IPS-15b (cell line): ENCODE measurements at regions not wholly inside any gene's neighbourhood (a gene's known extent, or its start where the extent isn't known, plus 50 kb on each side); places are given as distances from the start of the nearest gene placed in this dataset.

Source experiments
- H3K27me3 ChIP-seq: one replicate; pipeline ENCODE4 v1.6.1; 2013; ENCODE audit warnings: low read length; ENCODE audit not compliant: control insufficient read depth, insufficient read depth
- H3K36me3 ChIP-seq: one replicate; pipeline ENCODE4 v1.6.1; 2013; ENCODE audit warnings: low read length; ENCODE audit not compliant: control insufficient read depth, insufficient read depth
- H3K4me1 ChIP-seq: one replicate; pipeline ENCODE4 v1.6.1; 2013; ENCODE audit warnings: mild to moderate bottlenecking, low read length; ENCODE audit not compliant: control insufficient read depth, insufficient read depth
- H3K4me3 ChIP-seq: one replicate; pipeline ENCODE4 v1.5.1; 2013; ENCODE audit warnings: low read depth, low read length
- H3K9ac ChIP-seq: one replicate; pipeline ENCODE4 v1.6.1; 2013; ENCODE audit warnings: low read depth, mild to moderate bottlenecking, low read length
- H3K9me3 ChIP-seq: one replicate; pipeline ENCODE4 v1.6.1; 2013; ENCODE audit warnings: mild to moderate bottlenecking, low read length; ENCODE audit not compliant: control insufficient read depth, insufficient read depth

DNA sequence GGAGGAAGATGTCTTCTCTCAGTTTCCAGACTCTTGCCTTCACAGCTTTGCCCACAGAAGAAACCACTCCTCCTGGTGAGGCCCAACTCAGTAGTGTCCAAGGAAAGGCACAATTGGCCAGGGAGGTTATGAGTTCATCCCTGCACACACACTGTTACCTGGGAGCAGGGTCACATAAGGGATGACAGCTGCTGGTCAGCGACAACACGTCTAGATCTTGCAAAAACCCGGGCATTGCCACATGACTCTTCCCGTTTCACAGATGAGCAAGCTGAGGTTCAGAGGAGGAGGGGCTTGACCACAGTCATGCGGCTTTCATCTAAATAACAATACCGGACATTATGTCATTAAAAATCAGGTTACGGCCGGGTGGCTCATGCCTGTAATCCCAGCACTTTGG is 186.0 kb downstream of the COPRS start:
- Histone ChIP-seq H3K27me3 (no peaks in the 10 kb centered on the region), H3K4me3 (no peak overlapping the region), H3K36me3 (no peaks in the 10 kb centered on the region), H3K4me1 (no peaks in the 10 kb centered on the region), H3K9me3 (no peaks in the 10 kb centered on the region), H3K9ac (no peak overlapping the region)

DNA sequence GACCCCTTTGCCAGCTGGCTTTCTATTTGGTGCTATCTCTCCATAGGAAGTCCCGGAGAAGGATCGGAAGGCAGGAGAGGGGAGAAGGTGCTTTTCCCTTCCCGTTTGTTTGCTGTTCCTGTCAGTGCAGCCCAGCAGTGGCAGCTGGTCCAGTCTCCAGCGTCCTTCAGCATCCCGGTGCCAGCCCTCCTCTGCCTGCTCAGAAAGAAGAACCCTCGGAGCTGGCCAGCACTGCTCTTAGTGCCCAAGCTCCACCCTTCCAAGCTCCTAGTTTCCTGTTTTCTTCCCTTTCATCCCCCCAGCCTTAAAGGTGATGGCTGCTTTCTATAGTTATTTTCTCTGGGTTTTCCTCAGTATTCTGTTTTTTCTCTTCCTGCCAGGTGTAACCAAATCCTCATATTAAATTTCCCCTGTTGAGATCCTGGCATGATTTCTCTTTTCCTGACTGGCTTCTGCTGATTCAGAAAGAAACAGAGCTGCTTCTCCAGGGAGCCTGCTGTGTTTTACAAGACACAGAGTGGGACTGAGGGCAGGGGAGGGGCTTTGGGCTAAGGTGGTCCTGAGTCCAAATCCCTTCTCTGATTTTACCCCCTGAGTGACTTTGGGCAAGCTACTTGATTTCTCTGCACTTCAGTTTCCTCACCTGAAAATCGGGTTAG is 186.8 kb downstream of the COPRS start:
- Histone ChIP-seq H3K4me1 (no peaks in the 10 kb centered on the region), H3K27me3 (no peaks in the 10 kb centered on the region), H3K9me3 (no peaks in the 10 kb centered on the region), H3K36me3 (no peaks in the 10 kb centered on the region), H3K9ac (no peak overlapping the region), H3K4me3 (no peak overlapping the region)

DNA sequence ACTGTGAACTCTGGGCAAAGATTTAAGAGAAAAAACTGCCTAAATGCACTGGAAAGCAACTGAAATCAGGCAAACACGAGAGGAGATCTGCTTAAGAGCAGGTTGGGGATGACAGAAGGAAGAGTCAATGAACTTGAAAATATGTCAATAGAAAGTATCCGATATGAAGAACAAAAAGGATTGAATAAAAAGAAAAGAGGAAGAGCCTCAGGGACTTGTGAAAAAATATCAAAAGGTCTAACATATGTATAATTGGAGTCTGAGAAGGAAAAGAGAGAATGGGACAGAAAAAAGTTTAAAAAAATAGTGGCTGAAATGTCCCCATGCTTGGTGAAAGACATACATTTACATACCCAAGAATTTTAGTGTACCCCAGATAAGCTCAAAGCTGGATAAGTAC is 195.5 kb downstream of the COPRS start:
- Histone ChIP-seq H3K36me3 (no peaks in the 10 kb centered on the region), H3K4me1 (no peaks in the 10 kb centered on the region), H3K4me3 (no peak overlapping the region), H3K9ac (no peak overlapping the region), H3K27me3 (no peaks in the 10 kb centered on the region), H3K9me3 (peaks cover 11% of the 10 kb centered on the region)

DNA sequence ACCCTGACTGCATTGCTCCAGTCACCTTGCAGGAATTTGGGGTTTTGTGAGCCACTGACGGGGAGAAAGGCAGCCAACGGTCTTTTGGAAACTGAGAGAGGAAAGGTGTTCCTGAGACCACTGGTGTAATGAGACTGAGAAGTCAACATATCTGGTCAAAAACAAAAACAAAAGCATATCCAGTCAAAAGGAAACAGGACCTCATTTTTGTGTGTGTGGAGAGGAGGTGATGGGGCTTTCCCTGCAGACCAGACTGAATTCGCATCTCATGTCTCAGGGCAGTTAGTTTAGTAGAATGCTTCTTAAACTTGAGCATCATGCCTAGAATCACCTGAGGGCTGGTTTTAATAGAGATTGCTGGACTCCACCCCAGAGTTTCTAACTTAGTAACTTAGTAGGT is 198.4 kb downstream of the COPRS start:
- H3K9me3 ChIP-seq, result peaks cover 11% of the 10 kb centered on the region
- no peaks in the 10 kb centered on the region for H3K36me3 ChIP-seq
- H3K9ac ChIP-seq, result no peak overlapping the region
- H3K4me3 ChIP-seq, result no peak overlapping the region
- H3K27me3 ChIP-seq, result no peaks in the 10 kb centered on the region
- no peaks in the 10 kb centered on the region for H3K4me1 ChIP-seq

DNA sequence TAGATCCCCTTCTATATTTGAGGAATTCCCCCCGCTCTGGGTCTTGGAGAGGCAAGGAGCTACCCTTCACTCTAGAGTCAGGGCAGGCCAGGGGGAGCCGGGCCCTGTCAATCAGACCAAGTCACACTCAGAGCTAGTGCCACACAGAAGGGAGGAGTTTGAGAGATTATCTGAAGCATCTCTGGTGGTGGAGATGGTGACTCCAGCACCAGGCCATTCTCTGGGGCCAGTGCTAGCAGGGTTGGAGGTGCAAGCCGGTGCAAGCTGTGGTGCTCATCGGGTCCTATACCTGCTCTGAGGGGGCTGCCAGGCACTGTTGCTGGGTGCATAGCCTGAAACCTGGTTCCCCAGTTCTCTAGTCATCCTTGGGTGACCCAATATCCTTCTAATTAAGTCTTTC is 201.2 kb downstream of the COPRS start:
- H3K27me3 ChIP-seq, result no peaks in the 10 kb centered on the region
- no peak overlapping the region for H3K4me3 ChIP-seq
- no peaks in the 10 kb centered on the region for H3K36me3 ChIP-seq
- no peak overlapping the region for H3K9ac ChIP-seq
- no peaks in the 10 kb centered on the region for H3K4me1 ChIP-seq
- peaks cover 3% of the 10 kb centered on the region for H3K9me3 ChIP-seq

DNA sequence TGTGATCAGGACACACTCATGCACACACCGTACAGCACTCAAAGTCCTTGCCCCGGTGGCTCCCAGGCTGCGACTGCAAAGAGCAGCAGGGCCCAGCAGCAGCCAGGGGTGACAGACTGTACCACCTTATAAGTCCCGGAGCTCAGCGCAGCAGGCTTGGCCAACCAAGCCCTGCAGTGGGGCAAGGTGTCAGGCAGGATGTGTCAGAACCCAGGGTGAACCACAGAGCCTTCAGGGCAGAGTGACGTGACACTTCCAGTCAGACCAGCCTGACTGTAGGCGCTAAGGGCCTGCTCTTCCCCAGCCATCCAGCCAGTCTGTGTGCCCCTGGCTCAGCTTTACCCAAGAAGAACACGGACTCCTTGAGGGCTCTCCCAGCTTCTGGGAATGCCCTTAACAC is 204.1 kb downstream of the COPRS start:
- Histone ChIP-seq H3K9me3 (no peaks in the 10 kb centered on the region), H3K36me3 (no peaks in the 10 kb centered on the region), H3K4me3 (no peak overlapping the region), H3K4me1 (no peaks in the 10 kb centered on the region), H3K9ac (no peak overlapping the region), H3K27me3 (no peaks in the 10 kb centered on the region)

DNA sequence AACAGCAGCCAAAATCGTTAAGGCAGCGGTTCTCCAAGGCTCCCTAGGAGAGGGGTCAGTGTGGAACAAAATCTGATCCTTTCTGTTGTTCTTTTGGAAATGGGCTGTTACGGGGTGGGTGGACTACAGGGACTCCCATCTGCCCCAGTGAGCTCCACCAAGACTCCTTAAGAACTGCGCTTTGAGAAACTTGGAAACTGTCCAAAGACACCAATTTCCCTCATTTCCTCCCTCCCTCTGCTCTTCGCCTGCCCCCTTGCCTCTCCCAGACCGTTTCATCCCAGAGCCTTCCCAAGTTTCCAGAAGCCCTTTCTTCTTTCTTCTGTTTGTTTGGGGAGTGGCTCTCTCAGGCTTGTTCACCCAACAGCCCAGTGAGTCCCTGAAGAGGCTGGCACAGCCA is 205.4 kb downstream of the COPRS start:
- H3K36me3 ChIP-seq, result no peaks in the 10 kb centered on the region
- no peak overlapping the region for H3K9ac ChIP-seq
- H3K4me3 ChIP-seq, result no peak overlapping the region
- H3K9me3 ChIP-seq, result no peaks in the 10 kb centered on the region
- no peaks in the 10 kb centered on the region for H3K4me1 ChIP-seq
- no peaks in the 10 kb centered on the region for H3K27me3 ChIP-seq

DNA sequence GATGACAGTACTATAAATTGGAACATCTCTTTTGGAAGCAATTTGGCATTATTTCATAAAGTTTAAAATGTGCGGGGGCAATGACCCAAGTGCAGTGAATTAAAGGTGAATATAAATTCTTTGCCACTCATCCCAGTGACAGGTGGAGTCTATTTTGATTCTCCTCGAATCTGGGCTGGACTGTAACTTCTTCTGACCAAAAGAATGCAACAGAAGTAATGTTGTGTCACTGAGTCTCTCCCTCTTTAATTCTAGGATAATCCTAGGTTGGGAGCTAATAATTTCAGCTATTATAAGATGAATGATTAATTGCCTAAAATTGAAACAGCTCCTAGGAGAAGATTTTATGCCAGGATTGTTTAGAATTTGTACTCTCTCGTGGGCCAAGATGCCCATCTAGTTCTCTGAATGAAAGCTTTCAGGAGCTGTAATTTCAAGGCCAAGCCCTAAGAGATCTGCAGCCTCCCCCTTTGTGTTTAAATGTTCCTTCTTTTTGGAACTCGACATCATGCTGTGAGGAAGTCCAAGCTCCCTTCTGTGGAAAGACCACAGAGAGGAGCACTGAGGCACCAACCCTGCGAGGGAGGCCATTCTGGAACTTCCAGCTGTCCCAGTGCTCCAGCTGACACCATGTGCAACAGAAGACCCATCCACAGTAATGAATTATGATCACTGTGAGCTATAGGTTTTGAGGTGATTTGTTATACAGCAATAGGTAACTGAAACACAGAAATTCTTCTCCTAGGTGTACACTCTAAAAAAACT is 208.1 kb downstream of the COPRS start:
- H3K27me3 ChIP-seq, result no peaks in the 10 kb centered on the region

DNA sequence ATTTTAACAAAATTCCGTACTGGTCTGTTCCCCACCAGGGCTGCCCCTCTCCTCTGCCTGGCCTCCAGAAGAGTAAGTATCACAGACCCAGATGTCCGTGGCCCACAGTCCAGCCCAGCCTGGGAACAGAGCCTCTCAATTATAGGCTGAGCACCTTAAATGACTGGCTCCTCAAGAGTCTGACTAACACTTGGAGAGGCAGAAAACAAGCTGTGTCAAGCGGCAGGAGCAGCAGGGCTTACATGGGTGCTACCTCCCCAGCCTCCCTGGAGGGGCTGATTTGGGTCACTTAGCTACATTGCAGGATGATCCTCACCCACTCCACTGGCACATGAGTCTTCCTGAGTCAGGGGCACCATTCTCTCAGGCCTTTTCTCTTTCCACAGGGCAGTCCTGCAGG is 209.7 kb downstream of the COPRS start:
- Histone ChIP-seq H3K9me3 (peaks cover 2% of the 10 kb centered on the region), H3K27me3 (no peaks in the 10 kb centered on the region), H3K4me1 (no peaks in the 10 kb centered on the region), H3K4me3 (no peak overlapping the region), H3K36me3 (no peaks in the 10 kb centered on the region), H3K9ac (no peak overlapping the region)

More for the DNA sequence above, 208.1 kb downstream of the COPRS start:
- Histone ChIP-seq H3K36me3 (no peaks in the 10 kb centered on the region), H3K9me3 (peaks cover 2% of the 10 kb centered on the region), H3K4me1 (no peaks in the 10 kb centered on the region), H3K4me3 (no peak overlapping the region), H3K9ac (no peak overlapping the region)

DNA sequence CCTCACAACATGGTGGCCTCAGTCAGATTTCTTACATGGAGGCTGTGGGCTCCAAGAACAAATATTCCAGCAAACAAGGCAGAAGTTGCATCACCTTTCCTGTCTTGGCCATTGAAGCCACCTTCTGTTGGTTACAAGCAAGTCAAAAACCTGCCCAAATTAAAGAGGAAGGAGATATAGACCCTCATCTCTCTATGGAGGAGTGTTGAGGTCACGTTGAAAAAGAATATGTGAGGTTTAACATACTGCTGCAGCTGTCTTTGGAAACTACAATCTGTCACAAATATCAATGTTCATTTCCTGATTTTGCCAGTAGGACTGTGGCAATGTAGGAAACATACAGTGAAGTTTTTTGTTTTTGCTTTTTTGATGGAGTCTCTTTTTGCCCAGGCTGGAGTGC is 211.4 kb downstream of the COPRS start:
- H3K4me1 ChIP-seq, result no peaks in the 10 kb centered on the region
- H3K9me3 ChIP-seq, result peaks cover 2% of the 10 kb centered on the region
- H3K27me3 ChIP-seq, result no peaks in the 10 kb centered on the region
- no peaks in the 10 kb centered on the region for H3K36me3 ChIP-seq
- no peak overlapping the region for H3K9ac ChIP-seq
- no peak overlapping the region for H3K4me3 ChIP-seq

DNA sequence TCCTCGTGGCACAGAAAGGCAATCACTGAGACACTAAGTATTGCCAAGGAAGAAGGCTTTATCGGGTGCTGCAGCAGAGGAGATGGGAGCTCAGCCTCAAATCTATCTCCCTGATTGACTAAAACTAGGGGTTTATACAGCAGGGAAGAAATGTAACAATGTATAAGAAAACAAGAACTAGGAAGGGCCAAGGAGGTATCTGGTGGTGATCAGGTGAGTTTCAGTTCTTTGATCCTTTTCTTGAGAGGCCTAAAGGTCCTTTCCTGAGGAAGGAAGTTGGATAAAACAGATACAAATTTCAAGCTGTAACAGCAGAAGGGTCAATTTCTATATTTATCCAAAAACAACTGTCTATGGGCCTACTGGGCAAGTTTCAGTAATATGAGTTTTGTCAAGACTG is 212.4 kb downstream of the COPRS start:
- Histone ChIP-seq H3K9ac (no peak overlapping the region), H3K9me3 (peaks cover 2% of the 10 kb centered on the region), H3K4me1 (no peaks in the 10 kb centered on the region), H3K4me3 (no peak overlapping the region), H3K36me3 (no peaks in the 10 kb centered on the region), H3K27me3 (no peaks in the 10 kb centered on the region)

DNA sequence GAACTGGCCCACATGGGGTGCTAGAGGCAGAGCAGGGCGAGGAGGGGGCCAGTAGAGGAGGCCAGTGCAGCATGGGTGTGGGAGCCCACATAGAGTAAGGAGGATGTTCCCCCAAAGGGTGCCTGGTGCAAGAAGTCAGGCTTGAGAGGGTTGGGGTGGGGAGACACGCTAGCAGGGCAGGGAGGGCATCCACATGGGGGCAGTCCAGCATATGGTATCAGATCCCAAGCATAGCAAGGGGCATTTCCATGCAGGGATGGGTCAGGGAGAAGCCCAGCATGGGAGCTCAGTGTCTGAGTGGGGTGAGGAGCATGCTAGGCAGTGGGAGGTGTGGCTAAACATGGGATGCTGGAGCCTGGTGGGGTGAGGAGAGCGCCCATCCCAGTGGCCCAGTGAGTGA is 213.7 kb downstream of the COPRS start:
- Histone ChIP-seq H3K4me1 (no peaks in the 10 kb centered on the region), H3K36me3 (no peaks in the 10 kb centered on the region), H3K9me3 (peaks cover 2% of the 10 kb centered on the region), H3K27me3 (no peaks in the 10 kb centered on the region), H3K4me3 (no peak overlapping the region), H3K9ac (no peak overlapping the region)
